22Rv1 (cell line): ENCODE measurements at regions not wholly inside any gene's neighbourhood (a gene's known extent, or its start where the extent isn't known, plus 50 kb on each side); places are given as distances from the start of the nearest gene placed in this dataset.
"Not testable (repeated sequence)": the region's sequence is repeated elsewhere in the genome, so short reads cannot be mapped to it uniquely, and the experiment has no call there.

Source experiments
- ZFX ChIP-seq: fragments of 450-650 bp; IDR thresholded peaks from 2 replicates; pipeline ENCODE4 v1.6.1; 2017; ENCODE audit warnings: antibody characterized with exemption, borderline replicate concordance
- TF ChIP-seq, protein P1 (sequence below): fragments of 450-650 bp; IDR thresholded peaks from 2 replicates; pipeline ENCODE4 v1.5.1; 2017; ENCODE audit warnings: mild to moderate bottlenecking

GRCh38 chr21:28836588-28836987 is 156.1 kb downstream of the LTN1 start:
- TF ChIP-seq, protein P1, sequence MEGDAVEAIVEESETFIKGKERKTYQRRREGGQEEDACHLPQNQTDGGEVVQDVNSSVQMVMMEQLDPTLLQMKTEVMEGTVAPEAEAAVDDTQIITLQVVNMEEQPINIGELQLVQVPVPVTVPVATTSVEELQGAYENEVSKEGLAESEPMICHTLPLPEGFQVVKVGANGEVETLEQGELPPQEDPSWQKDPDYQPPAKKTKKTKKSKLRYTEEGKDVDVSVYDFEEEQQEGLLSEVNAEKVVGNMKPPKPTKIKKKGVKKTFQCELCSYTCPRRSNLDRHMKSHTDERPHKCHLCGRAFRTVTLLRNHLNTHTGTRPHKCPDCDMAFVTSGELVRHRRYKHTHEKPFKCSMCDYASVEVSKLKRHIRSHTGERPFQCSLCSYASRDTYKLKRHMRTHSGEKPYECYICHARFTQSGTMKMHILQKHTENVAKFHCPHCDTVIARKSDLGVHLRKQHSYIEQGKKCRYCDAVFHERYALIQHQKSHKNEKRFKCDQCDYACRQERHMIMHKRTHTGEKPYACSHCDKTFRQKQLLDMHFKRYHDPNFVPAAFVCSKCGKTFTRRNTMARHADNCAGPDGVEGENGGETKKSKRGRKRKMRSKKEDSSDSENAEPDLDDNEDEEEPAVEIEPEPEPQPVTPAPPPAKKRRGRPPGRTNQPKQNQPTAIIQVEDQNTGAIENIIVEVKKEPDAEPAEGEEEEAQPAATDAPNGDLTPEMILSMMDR = not testable (repeated sequence)
- not testable (repeated sequence) for TF ChIP-seq ZFX
